ENCODE measurements at regions not wholly inside any gene's neighbourhood (a gene's known extent, or its start where the extent isn't known, plus 50 kb on each side); places are given as distances from the start of the nearest gene placed in this dataset.

GRCh38 chr12:111029732-111030131, 109.4 kb upstream of the MYL2 start:
- no peak for TF ChIP-seq CTCF (IDR thresholded peaks at IDR 0.05)
- no peak for TF ChIP-seq POLR2AphosphoS5 (IDR thresholded peaks at IDR 0.05)
- no peak for TF ChIP-seq POLR2A (IDR thresholded peaks at IDR 0.05)

Data from breast epithelium (tissue), 3 donors.